AG20443 (cell line): ENCODE measurements at regions not wholly inside any gene's neighbourhood (a gene's known extent, or its start where the extent isn't known, plus 50 kb on each side); places are given as distances from the start of the nearest gene placed in this dataset.
"Not testable (repeated sequence)": the region's sequence is repeated elsewhere in the genome, so short reads cannot be mapped to it uniquely, and the experiment has no call there.

Experiments
- DNase-seq: peaks from one replicate; pipeline ENCODE4 v3.0.0; 2012; ENCODE audit warnings: low spot score, mixed read lengths

DNA sequence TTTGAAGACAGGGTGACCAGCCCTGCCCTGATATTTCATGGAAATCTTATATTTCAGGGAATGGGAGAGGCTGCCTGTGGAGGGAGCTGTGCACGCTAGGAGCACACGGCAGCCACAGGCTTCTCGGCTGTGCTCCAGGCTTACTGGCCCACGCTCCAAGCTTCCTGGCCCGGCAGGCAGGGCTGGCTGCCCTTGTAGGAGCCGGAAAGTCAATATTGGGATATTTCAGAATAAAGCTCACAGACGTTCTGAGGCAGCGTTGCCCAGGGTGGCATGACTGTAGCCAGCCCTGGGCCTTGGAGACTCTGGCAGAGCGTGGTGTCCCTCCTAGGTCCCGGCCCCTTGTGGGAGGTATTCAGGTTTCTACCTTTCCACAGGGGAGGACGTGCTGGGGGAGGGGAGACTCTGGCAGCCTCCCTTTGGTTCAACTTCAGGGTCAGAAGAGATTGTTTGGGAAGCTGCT is 95.6 kb downstream of the NPIPB11 start:
- DNase-seq: peak; percentile 72

DNA sequence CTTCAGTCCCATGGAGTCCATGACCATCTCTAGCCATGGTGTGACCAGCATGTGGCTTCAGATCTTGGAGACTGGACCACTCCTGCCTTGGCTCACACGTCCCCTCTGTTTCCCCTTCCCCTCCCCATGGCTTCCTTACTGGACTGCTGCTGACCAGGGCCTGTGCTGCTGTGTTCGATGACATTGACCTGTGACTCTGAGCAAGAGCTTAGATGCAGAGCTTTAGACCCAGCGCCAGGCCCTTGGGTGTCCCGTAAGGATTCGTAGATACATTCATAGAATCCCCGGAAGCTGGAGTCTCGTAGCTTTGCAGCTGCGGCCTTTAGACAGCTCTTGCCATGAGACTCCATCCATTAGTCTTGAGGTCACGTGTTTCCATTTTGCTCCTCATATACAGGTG is 96.3 kb downstream of the NPIPB11 start:
- not testable (repeated sequence) for DNase-seq

DNA sequence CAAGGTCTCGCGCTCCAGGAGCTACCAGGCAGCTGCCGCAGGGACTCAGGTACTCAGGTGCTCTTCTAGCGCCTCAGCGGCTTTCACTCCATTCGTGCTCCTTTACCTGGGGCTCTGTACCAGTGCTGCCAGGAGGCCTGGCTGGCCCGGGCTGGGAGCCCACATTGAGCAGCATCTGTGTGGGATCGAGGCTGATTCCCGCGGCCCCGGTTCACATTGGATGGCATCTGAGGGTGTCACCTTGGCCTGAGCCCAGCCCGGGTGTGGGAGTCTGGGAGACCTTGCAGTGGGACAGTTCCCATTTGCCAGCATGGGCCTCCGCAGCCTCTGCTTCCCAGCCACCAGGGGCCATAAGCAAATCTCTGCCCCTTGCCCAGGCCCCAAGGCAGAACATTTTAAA is 96.9 kb downstream of the NPIPB11 start:
- DNase-seq: not testable (repeated sequence)

DNA sequence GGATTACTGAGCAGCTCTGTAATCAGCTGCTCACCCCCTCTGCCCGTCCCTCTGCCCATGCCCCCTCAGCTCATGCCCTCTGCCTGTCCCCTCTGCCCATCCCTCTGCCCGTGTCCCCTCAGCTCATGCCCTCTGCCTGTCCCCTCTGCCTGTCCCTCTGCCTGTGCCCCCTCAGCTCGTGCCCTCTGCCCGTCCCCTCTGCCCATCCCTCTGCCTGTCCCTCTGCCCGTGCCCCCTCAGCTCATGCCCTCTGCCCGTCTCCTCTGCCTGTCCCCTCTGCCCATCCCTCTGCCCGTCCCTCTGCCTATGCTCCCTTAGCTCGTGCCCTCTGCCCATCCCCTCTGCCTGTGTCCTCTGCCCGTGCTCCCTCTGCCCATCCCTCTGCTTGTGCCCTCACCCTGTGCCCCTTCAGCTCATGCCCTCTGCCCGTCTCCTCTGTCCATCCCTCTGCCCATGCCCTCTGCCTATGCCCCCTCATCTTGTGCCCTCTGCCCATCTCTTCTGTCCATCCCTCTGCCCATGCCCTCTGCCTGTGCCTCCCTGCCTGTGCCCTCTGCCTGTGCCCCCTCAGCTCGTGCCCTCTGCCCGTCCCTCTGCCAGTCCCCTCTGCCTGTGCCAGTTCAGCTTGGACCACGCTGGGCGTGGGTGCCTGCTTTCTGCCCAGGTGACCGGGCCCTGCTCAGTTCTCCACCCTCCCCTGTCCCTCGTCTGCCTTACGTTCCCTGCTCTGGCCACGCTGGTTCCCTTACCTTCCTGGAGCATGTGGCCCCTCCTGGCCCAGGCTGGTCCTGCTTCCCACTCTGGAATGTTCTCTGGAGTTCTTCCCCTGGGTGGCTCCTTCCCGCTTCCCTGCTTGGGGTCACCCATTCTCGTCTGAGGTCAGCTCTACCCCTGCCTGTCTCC is 97.6 kb downstream of the NPIPB11 start:
- DNase-seq: no peak

DNA sequence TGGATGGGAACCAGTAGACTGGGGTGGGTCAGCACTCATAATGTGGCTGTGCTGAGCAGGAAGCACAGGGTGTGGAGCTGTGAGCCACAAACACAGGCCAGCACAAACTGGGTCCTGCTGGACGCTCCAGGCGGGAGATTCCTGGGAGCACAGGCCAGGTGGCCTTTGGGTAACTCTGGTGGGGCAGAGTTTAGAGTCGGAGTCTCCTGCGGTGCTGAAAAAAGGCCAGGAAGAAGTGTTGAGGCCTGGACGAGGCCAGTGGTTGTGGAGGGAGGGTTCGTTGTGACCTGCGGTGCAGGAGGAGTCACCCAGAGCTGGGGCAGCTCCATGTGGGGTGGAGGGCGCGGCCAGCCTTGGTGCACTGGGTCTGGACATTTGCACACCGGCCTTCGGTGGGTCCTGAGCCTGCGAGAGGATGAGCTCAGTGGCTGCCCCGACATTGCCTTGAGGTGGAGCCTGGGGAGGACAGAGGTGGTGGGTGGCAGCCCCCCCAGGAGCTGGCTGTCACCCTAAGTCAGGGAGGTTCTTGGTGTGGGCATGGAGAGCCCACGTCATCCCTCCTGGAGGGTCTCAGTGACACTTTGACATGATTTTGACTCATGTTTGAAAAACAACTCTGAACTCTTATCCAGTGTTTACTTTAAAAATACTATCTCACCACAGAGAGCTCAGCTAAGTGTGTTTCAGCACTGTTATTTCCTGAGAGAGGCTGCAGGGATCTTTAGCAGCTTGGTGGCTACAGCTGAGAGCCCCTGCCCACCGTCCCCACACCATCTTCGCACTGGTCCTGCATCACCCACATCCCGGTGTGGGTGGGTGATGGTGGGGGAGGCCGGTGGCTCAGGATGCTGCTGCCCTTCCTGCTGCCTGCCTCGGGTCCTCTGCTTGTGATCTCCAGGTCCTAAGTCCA is 98.7 kb downstream of the NPIPB11 start:
- no peak for DNase-seq

- peak; percentile 32 for DNase-seq
Measured at GRCh38 chr16:29306943-29307597, 99.4 kb downstream of the NPIPB11 start.

GRCh38 chr16:29306201-29306600 is 100.3 kb downstream of the NPIPB11 start:
- DNase-seq: no peak

- DNase-seq: not testable (repeated sequence)
Measured at GRCh38 chr16:29305018-29305417, 101.5 kb downstream of the NPIPB11 start.

- no peak for DNase-seq
Measured at GRCh38 chr16:29304251-29304650, 102.3 kb downstream of the NPIPB11 start.

- no peak for DNase-seq
Measured at GRCh38 chr16:29303520-29303919, 103.0 kb downstream of the NPIPB11 start.

DNA sequence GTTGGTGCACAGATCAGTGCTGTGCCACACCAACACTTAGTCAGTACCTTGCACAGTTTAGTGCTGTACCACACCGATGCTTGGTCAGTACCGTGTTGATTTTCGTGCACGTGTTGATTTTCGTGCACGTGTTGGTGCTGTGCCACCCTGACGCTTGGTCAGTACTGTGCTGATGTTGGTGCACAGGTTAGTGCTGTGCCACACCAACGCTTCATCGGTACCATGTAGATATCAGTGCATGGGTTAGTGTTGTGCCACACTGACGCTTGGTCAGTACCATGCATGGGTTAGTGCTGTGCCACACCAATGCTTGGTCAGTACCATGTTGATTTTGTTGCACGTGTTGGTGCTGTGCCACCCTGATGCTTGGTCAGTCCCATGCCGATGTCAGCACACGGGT is 103.5 kb downstream of the NPIPB11 start:
- DNase-seq: no peak

- DNase-seq: not testable (repeated sequence)
Measured at GRCh38 chr16:29302433-29302832, 104.1 kb downstream of the NPIPB11 start.

GRCh38 chr16:29301662-29302285 is 104.7 kb downstream of the NPIPB11 start:
- not testable (repeated sequence) for DNase-seq

DNA sequence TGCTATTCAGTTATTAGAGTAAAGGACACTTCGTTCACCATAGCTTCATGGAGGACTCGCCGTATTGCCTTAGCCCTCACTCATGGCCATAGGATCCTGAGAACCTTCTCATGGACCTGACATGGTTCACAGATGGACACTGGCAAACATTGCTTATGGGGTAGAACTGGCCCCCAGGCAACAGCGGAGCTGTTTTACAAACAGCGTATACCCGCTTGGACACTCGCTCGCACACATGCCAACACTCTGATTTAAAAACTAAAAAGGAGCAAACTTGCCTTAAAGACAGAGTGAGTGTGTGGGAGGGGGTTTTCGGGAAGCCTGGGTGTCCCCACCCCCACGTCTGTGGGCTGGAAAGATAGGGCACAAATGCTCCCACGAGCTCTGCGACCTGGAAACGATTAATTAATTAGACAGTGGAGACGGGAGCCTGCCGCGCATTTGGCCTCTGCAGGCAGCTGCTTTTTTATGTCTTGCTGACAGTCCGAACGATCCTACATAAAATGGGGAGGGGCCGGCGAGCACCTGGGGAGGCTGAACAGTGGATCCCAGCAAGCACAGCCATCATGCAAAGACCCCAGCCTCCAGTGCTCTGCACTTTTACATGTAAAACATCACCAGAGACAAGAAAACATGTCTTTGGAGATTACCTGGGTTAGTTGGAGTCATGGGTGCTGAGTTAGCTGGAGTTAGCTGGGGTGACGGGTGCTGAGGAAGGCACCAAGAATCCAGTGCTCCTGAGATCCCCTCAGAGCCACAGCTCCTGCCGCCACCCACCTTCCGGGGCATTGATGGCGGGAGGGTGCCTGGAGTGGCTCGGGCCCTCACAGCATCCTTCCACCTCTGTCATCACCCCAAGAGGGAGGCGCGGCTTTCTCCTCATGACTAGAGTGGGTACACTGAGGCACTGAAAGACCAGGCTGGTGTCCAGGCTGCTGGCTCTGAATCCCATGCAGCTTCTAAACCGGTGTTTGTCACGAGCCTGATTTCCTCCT is 105.7 kb downstream of the NPIPB11 start:
- not testable (repeated sequence) for DNase-seq

- peak; percentile 56 for DNase-seq
Measured at GRCh38 chr16:29300030-29300491, 106.5 kb downstream of the NPIPB11 start.

DNA sequence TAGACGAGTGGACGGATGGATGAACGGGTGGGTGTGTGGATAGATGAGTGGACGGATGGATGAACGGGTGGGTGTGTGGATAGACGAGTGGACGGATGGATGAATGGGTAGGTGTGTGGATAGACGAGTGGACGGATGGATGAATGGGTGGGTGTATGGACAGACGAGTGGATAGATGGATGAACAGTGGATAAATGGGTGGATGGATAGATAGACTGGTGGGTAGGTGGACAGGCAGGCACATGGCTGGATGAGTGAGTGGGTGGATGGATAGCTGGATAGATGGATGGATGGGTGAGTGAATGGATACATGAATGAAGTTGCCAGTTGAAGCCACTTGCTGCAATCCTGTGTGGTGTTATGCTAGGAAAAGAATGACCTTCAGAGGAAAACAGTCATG is 107.5 kb downstream of the NPIPB11 start:
- not testable (repeated sequence) for DNase-seq

DNA sequence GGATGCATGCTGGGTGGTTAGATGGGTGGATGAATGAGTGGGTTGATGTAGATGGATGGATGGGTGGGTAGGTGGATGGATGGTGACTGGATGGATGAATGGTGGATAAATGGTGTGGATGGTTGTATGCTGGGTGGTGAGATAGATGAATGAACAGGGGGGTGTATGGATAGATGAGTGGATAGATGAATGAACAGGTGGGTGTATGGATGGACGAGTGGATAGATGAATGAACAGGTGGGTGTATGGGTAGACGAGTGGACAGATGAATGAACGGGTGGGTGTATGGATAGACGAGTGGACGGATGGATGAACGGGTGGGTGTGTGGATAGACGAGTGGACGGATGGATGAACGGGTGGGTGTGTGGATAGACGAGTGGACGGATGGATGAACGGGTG is 108.2 kb downstream of the NPIPB11 start:
- not testable (repeated sequence) for DNase-seq

DNA sequence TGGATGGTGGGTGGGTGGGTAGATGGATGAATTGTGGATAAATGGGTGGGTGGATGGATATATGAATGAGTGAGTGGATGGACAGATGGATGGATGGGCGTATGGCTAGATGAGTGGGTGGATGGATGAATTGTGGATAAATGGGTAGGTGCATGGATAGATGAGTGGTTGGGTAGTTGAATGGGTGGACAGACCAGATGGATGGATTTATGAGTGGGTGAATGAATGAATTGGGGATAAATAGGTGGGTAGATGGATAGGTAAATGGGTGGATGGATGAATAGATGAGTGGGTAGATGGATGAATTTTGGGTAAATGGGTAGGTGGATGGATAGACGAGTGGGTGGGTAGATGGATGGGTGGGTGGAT is 108.7 kb downstream of the NPIPB11 start:
- not testable (repeated sequence) for DNase-seq

DNA sequence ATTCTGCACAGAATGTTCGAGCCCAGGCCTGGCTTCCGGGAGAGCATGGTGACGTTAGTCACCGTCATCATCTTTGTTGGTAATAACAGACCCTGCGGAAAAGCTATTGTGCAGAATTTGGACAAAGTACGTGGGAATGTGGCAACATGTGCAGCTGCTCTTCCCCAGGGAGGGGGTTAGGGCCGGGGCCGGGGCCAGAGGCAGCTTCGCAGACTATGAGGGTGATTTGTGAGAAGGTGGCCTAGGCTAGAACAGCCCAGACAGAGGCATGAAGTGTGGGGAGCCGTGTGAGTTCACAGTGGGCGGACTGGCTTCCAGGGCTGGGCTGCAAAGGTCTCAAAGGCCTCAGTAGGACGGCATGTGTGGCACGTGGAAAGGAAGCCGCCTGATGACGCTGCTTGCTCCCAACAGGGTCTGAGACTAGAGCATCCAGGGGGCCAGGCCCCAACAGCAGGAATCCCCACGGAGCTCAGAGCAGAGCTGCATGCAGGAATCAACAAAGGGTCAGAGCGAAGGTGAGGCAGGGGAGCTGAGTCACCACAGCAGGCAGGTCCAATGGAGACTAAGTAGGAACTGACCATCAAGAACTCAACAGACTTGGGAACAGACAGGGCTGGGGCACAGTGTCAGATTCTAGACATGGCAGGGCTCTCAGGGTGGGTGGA is 109.2 kb downstream of the NPIPB11 start:
- not testable (repeated sequence) for DNase-seq

GRCh38 chr16:29296176-29296575 is 110.3 kb downstream of the NPIPB11 start:
- not testable (repeated sequence) for DNase-seq
